HEK293 (cell line): ENCODE measurements at regions not wholly inside any gene's neighbourhood (a gene's known extent, or its start where the extent isn't known, plus 50 kb on each side); places are given as distances from the start of the nearest gene placed in this dataset.

Source experiments
- CTCF ChIA-PET: fragments of 350-600 bp; formaldehyde crosslinking; extraction: SDS; loops from one replicate; lab custom pipeline; 2021; ENCODE audit warnings: antibody characterized with exemption; lab: Yijun Ruan, JAX
- POLR2A ChIA-PET: fragments of 300-600 bp; formaldehyde crosslinking; extraction: SDS; loops from one replicate; lab custom pipeline; 2020; ENCODE audit warnings: antibody characterized with exemption, inconsistent platforms; lab: Yijun Ruan, JAX
- H3K27ac ChIP-seq: fragments of 200-500 bp; sonication (Bioruptor generic); 2 replicates; pipeline ENCODE4 v1.5.1; 2014; ENCODE audit warnings: low read depth, low read length, control low read depth, inconsistent platforms; ENCODE audit errors: extremely low read depth
- H3K36me3 ChIP-seq, 2 experiments: fragments of 200-500 bp in 1 of 2; sonication (Bioruptor generic) in 1 of 2; 1 replicate in 1 of 2; 2 replicates in 1 of 2; pipeline ENCODE4 v1.5.1; 2014 to 2017; ENCODE audit warnings: inconsistent platforms in 2 of 2, low read length in 2 of 2; ENCODE audit not compliant: control insufficient read depth in 2 of 2, insufficient read depth in 1 of 2
- H3K4me1 ChIP-seq: fragments of 200-500 bp; sonication (Bioruptor generic); 2 replicates; pipeline ENCODE4 v1.5.1; 2014; ENCODE audit warnings: mild to moderate bottlenecking, low read length, inconsistent platforms; ENCODE audit not compliant: control insufficient read depth, insufficient read depth
- H3K4me3 ChIP-seq: 2 replicates; pipeline ENCODE4 v1.5.1; 2011; ENCODE audit warnings: low read depth, mild to moderate bottlenecking, control low read depth, low read length, moderate library complexity
- H3K9me3 ChIP-seq: fragments of 200-500 bp; sonication (Bioruptor generic); 2 replicates; pipeline ENCODE4 v1.5.1; 2014; ENCODE audit warnings: low read depth, low read length, inconsistent platforms; ENCODE audit not compliant: control insufficient read depth, insufficient read depth
- KLF1 ChIP-seq: fragments of 450-650 bp; formaldehyde crosslinking; IDR thresholded peaks from 2 replicates; pipeline ENCODE4 v1.5.1; 2016; ENCODE audit warnings: missing biosample characterization, missing genetic modification characterization
- KLF17 ChIP-seq: fragments of 450-650 bp; formaldehyde crosslinking; IDR thresholded peaks from 2 replicates; pipeline ENCODE4 v1.5.1; 2016; ENCODE audit warnings: missing biosample characterization, missing genetic modification characterization
- REST ChIP-seq: fragments of 450-650 bp; formaldehyde crosslinking; IDR thresholded peaks from 2 replicates; pipeline ENCODE4 v1.5.1; 2016; ENCODE audit warnings: missing biosample characterization, missing genetic modification characterization
- SCRT1 ChIP-seq: fragments of 450-650 bp; formaldehyde crosslinking; IDR thresholded peaks from 2 replicates; pipeline ENCODE4 v1.5.1; 2016; ENCODE audit warnings: missing biosample characterization, missing genetic modification characterization, borderline replicate concordance
- SP3 ChIP-seq: fragments of 450-650 bp; formaldehyde crosslinking; IDR thresholded peaks from 2 replicates; pipeline ENCODE4 v1.5.1; 2016; ENCODE audit warnings: missing biosample characterization, missing genetic modification characterization
- ZBTB17 ChIP-seq: fragments of 450-650 bp; formaldehyde crosslinking; IDR thresholded peaks from 2 replicates; pipeline ENCODE4 v1.5.1; 2016; ENCODE audit warnings: missing biosample characterization, missing genetic modification characterization
- ZBTB49 ChIP-seq: fragments of 450-650 bp; formaldehyde crosslinking; IDR thresholded peaks from 2 replicates; pipeline ENCODE4 v1.5.1; 2016; ENCODE audit warnings: missing biosample characterization, missing genetic modification characterization, low read depth
- ZBTB6 ChIP-seq: fragments of 450-650 bp; formaldehyde crosslinking; IDR thresholded peaks from 2 replicates; pipeline ENCODE4 v1.5.1; 2017; ENCODE audit warnings: missing biosample characterization, missing genetic modification characterization
- ZNF10 ChIP-seq: fragments of 450-650 bp; formaldehyde crosslinking; IDR thresholded peaks from 2 replicates; pipeline ENCODE4 v1.5.1; 2017; ENCODE audit warnings: missing biosample characterization, missing genetic modification characterization
- ZNF114 ChIP-seq: fragments of 450-650 bp; formaldehyde crosslinking; IDR thresholded peaks from 2 replicates; pipeline ENCODE4 v1.5.0; 2017; ENCODE audit warnings: missing biosample characterization, missing genetic modification characterization
- ZNF24 ChIP-seq: fragments of 450-650 bp; formaldehyde crosslinking; IDR thresholded peaks from 2 replicates; pipeline ENCODE4 v1.5.1; 2016; ENCODE audit warnings: missing biosample characterization, missing genetic modification characterization
- ZNF350 ChIP-seq: fragments of 450-650 bp; formaldehyde crosslinking; IDR thresholded peaks from 2 replicates; pipeline ENCODE4 v1.5.0; 2017; ENCODE audit warnings: missing biosample characterization, mild to moderate bottlenecking, missing genetic modification characterization
- ZNF394 ChIP-seq: fragments of 450-650 bp; formaldehyde crosslinking; IDR thresholded peaks from 2 replicates; pipeline ENCODE4 v1.5.1; 2016; ENCODE audit warnings: missing biosample characterization, missing genetic modification characterization, mild to moderate bottlenecking, moderate library complexity, borderline replicate concordance
- ZNF404 ChIP-seq: fragments of 450-650 bp; formaldehyde crosslinking; IDR thresholded peaks from 2 replicates; pipeline ENCODE4 v1.5.1; 2017; ENCODE audit warnings: missing biosample characterization, missing genetic modification characterization
- ZNF473 ChIP-seq: fragments of 450-650 bp; formaldehyde crosslinking; IDR thresholded peaks from 2 replicates; pipeline ENCODE4 v1.5.1; 2017; ENCODE audit warnings: missing biosample characterization, missing genetic modification characterization
- ZNF510 ChIP-seq: fragments of 450-650 bp; formaldehyde crosslinking; IDR thresholded peaks from 2 replicates; pipeline ENCODE4 v1.5.1; 2018; ENCODE audit warnings: mild to moderate bottlenecking, missing genetic modification characterization, missing biosample characterization; ENCODE audit not compliant: insufficient replicate concordance
- ZNF701 ChIP-seq: fragments of 450-650 bp; formaldehyde crosslinking; IDR thresholded peaks from 2 replicates; pipeline ENCODE4 v1.5.1; 2016; ENCODE audit warnings: missing biosample characterization, missing genetic modification characterization
- ZSCAN23 ChIP-seq: fragments of 450-650 bp; formaldehyde crosslinking; IDR thresholded peaks from 2 replicates; pipeline ENCODE4 v1.5.1; 2016; ENCODE audit warnings: missing biosample characterization, missing genetic modification characterization

- no peak for TF ChIP-seq ZNF404 (tag by site-specific recombination)
- no peak for TF ChIP-seq ZNF701 (tag by site-specific recombination)
- TF ChIP-seq ZBTB6 (tag by site-specific recombination): no peak
- TF ChIP-seq ZBTB17 (tag by site-specific recombination): no peak
- TF ChIP-seq KLF1 (tag by site-specific recombination): no peak
These were observed 975.1 kb downstream of the BCL11A start (continued) for GRCh38 chr2:59578349-59578748.

GRCh38 chr2:59575191-59575590, 978.3 kb downstream of the BCL11A start:
- no peaks in the 10 kb centered on the region for H3K9me3 ChIP-seq
- no peak overlapping the region for H3K27ac ChIP-seq
- CTCF ChIA-PET: interaction anchor here (1.0 kb wide), 1 partner anchor 10 kb away, joined by 3 read pairs; no protein-coding TSS in a partner anchor
- H3K4me1 ChIP-seq: no peaks in the 10 kb centered on the region
- H3K4me3 ChIP-seq: no peak overlapping the region
- POLR2A ChIA-PET: no interaction called here
- no peaks in the 10 kb centered on the region for H3K36me3 ChIP-seq
- TF ChIP-seq ZNF24 (tag by site-specific recombination) (no peak), KLF17 (no peak), ZNF394 (no peak), ZNF350 (tag by site-specific recombination) (no peak), SP3 (tag by site-specific recombination) (no peak), ZBTB49 (no peak), ZNF473 (tag by site-specific recombination) (no peak), ZNF10 (no peak), REST (tag by site-specific recombination) (no peak), ZNF114 (tag by site-specific recombination) (no peak), ZNF510 (no peak), SCRT1 (no peak), ZSCAN23 (tag by site-specific recombination) (no peak), KLF1 (tag by site-specific recombination) (no peak)
